Upper lobe of right lung (tissue), 1 donor: ENCODE measurements at regions not wholly inside any gene's neighbourhood (a gene's known extent, or its start where the extent isn't known, plus 50 kb on each side); places are given as distances from the start of the nearest gene placed in this dataset.
A peak's percentile ranks its signal among the peaks of the same experiment; 100 is the strongest.

Experiments used
- ATAC-seq: fragments of 200-7000 bp; cut with Tn5 transposase; one replicate; pipeline ENCODE4 v1.9.1; 2020; ENCODE audit warnings: mild to moderate bottlenecking, moderate library complexity
- DNase-seq: peaks from one replicate; pipeline ENCODE4 v3.0.0-alpha.2; 2020
- H3K27ac ChIP-seq: fragments of 200-600 bp; one replicate; pipeline ENCODE4 v1.8.0; 2022
- H3K27me3 ChIP-seq: fragments of 200-600 bp; one replicate; pipeline ENCODE4 v1.8.0; 2022; ENCODE audit warnings: mild to moderate bottlenecking
- H3K36me3 ChIP-seq: fragments of 200-600 bp; one replicate; pipeline ENCODE4 v1.8.0; 2022
- H3K4me1 ChIP-seq: fragments of 200-600 bp; one replicate; pipeline ENCODE4 v1.8.0; 2022
- H3K4me3 ChIP-seq: fragments of 200-600 bp; one replicate; pipeline ENCODE4 v1.8.0; 2022; ENCODE audit warnings: mild to moderate bottlenecking
- H3K9me3 ChIP-seq: fragments of 200-600 bp; one replicate; pipeline ENCODE4 v1.8.0; 2022
- intact Hi-C: fragments of 100-400 bp; cut with DNase I; formaldehyde crosslinking; loops from one replicate; pipeline ENCODE4 v1.11.0; 2022
- TF ChIP-seq, protein P1 (sequence below): fragments of 200-600 bp; IDR thresholded peaks from one replicate; pipeline ENCODE4 v1.8.0; 2022; ENCODE audit warnings: antibody characterized with exemption
- donor health status: DM: no; HTN: yes; CAD: no; lungs with severe emphysema.

DNA sequence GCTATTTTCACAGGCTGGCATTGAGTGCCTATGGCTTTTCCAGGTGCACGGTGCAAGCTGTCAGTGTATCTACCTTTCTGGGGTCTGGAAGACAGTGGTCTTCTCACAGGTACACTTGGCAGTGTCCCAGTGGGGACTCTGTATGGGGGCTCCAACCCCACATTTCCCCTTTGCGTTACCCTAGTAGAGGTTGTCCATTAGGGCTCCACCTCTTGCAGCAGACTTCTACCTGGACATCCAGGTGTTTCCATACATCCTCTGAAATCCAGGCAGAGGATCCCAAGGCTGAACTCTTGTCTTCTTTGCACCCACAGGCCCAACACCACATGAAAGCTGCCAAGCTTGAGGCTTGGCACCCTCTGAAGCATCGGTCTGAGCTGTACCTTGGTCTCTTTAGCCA lies 735.7 kb upstream of the INTU start:
- intact Hi-C loops = no loop called here
- Histone ChIP-seq H3K27me3 (no peaks in the 10 kb centered on the region), H3K27ac (no peak overlapping the region), H3K36me3 (no peaks in the 10 kb centered on the region), H3K4me1 (no peaks in the 10 kb centered on the region), H3K9me3 (no peaks in the 10 kb centered on the region), H3K4me3 (no peak overlapping the region)
- ATAC-seq (no peak), DNase-seq (no peak)
- TF ChIP-seq, protein P1, sequence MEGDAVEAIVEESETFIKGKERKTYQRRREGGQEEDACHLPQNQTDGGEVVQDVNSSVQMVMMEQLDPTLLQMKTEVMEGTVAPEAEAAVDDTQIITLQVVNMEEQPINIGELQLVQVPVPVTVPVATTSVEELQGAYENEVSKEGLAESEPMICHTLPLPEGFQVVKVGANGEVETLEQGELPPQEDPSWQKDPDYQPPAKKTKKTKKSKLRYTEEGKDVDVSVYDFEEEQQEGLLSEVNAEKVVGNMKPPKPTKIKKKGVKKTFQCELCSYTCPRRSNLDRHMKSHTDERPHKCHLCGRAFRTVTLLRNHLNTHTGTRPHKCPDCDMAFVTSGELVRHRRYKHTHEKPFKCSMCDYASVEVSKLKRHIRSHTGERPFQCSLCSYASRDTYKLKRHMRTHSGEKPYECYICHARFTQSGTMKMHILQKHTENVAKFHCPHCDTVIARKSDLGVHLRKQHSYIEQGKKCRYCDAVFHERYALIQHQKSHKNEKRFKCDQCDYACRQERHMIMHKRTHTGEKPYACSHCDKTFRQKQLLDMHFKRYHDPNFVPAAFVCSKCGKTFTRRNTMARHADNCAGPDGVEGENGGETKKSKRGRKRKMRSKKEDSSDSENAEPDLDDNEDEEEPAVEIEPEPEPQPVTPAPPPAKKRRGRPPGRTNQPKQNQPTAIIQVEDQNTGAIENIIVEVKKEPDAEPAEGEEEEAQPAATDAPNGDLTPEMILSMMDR = no peak

DNA sequence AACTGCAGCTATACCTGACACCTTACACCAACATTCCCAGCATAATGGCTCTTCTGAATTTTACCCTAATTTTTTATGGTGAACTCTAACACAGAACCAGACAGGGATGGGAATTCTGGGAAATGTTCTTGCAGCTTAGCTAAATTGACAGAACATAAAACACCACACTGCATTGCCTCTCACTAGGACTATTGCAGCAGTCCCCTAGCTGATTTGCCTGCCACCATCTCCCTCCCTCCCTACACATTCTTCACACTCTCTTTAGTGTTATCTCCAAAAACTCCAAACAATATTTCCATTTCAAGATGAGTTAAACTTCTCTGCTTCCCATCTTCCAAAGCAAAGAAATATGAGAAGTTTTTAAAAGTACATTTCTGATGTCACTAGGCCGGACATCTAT lies 733.9 kb upstream of the INTU start:
- intact Hi-C loops = no loop called here
- TF ChIP-seq, protein P1 = no peak

DNA sequence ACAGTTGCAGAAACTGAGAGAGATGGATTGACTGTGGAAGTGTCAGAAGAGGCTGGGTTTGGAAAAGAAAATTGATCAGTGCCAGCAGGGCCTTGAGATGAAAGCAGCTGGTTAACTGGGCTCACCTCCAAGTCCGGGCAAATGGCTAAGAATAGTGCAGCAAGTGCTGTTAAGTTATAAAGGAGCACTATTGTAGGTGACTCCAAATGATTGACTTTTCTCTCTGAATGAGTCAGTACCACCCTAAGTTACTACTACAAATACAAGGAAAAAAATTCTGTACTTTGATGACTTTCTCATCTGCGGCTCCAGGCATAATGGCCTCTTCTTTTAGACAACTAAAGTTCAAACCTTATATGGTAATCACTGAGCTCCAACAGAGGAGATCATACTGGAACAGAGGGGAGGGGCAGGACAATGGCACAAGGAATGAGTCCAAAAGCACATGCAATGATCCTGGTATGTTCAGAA lies 733.4 kb upstream of the INTU start:
- Histone ChIP-seq H3K27me3 (no peaks in the 10 kb centered on the region), H3K4me3 (no peak overlapping the region), H3K9me3 (no peaks in the 10 kb centered on the region), H3K27ac (no peak overlapping the region), H3K36me3 (no peaks in the 10 kb centered on the region), H3K4me1 (no peaks in the 10 kb centered on the region)
- ATAC-seq (peak; percentile 54), DNase-seq (no peak)
- TF ChIP-seq, protein P1 = no peak
- intact Hi-C loops = no loop called here

More for the DNA sequence above, 733.9 kb upstream of the INTU start:
- H3K27ac ChIP-seq = no peak overlapping the region
- H3K36me3 ChIP-seq = no peaks in the 10 kb centered on the region
- H3K9me3 ChIP-seq = no peaks in the 10 kb centered on the region
- no peak for DNase-seq
- no peaks in the 10 kb centered on the region for H3K27me3 ChIP-seq
- H3K4me1 ChIP-seq = no peaks in the 10 kb centered on the region
- ATAC-seq = no peak
- H3K4me3 ChIP-seq = no peak overlapping the region

DNA sequence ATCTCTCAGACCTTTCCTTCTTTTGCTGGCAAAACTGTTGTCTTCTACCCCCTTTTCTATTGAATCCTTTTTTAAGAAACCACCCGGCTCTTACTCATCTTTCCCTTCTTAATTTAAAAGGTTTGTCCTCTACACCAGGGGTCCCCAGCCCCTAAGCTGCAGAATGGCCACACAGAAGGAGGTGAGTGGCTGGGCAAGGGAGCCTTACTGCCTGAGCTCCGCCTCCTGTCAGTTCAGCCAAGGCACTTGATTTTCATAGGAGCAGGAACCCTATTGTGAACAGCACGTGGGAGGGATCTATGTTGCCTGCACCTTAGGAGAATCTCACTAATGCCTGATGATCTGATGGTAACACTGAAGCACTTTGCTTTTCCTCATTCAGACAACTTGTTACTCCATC lies 726.3 kb upstream of the INTU start:
- Histone ChIP-seq H3K9me3 (no peaks in the 10 kb centered on the region), H3K27ac (no peak overlapping the region), H3K4me3 (no peak overlapping the region), H3K27me3 (no peaks in the 10 kb centered on the region), H3K36me3 (no peaks in the 10 kb centered on the region), H3K4me1 (no peaks in the 10 kb centered on the region)
- intact Hi-C loops = no loop called here
- TF ChIP-seq, protein P1 = no peak
- no peak for DNase-seq
- no peak for ATAC-seq

DNA sequence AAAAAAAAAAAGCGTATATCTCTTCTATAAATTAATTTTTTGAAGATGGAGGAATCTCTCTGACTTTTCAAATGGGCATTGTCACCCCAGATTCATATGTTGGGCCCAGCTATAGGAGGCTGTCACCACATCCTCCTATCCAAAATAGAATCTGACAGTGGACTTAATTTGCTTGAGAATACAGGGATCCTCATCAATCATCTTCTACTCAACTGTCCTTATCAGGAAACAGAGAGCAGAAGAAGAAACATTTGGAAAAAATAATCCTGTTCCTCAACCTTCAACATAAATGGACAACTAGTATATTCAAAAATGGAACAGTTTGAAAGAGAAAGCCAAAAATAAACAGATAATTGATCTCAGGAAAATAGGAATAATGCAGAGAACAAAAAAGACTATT lies 725.4 kb upstream of the INTU start:
- intact Hi-C loops = no loop called here
- DNase-seq (no peak), ATAC-seq (no peak)
- TF ChIP-seq, protein P1 = no peak
- no peak overlapping the region for H3K27ac ChIP-seq
- H3K36me3 ChIP-seq = no peaks in the 10 kb centered on the region
- no peak overlapping the region for H3K4me3 ChIP-seq
- no peaks in the 10 kb centered on the region for H3K4me1 ChIP-seq
- H3K27me3 ChIP-seq = no peaks in the 10 kb centered on the region
- H3K9me3 ChIP-seq = no peaks in the 10 kb centered on the region

DNA sequence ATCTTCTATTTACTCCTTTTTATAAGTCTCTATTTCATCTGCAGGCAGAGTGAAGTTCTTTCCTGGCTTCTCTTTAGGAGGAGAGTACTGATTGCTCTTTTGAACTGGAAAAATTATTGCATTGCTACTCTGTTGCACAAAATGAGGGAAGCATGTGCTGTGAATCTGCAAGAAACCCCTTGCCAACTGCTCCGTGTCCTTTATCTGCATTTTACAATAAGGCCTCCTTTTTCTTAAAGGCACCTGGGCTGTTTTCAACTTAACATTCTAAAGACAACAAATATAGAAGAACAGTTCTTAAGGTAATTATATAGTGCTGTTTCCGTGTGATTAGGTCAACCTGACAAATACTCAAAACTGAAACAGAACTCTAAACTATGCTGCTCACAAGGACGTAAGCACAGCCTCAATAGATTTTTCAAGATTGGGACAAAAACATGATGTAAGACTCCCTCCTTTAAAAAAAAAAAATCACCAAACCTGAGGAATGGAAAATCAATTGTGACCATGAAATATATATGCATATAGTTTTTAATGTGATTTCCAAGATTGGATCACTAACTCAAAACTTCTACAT lies 716.6 kb upstream of the INTU start:
- ATAC-seq = no peak
- intact Hi-C loops = no loop called here
- TF ChIP-seq, protein P1 = no peak
- Histone ChIP-seq H3K36me3 (no peaks in the 10 kb centered on the region), H3K9me3 (no peaks in the 10 kb centered on the region), H3K27me3 (no peaks in the 10 kb centered on the region), H3K4me1 (peaks cover 5% of the 10 kb centered on the region), H3K4me3 (peak overlapping the region; percentile 1), H3K27ac (no peak overlapping the region)
- no peak for DNase-seq
